ENCODE measurements at regions not wholly inside any gene's neighbourhood (a gene's known extent, or its start where the extent isn't known, plus 50 kb on each side); places are given as distances from the start of the nearest gene placed in this dataset.

- peaks cover 4% of the 10 kb centered on the region for H3K27me3 Mint-ChIP-seq
- CTCF ChIA-PET = interaction anchor here (1.2 kb wide), 1 partner anchor 23 kb away, joined by 3 read pairs; no protein-coding TSS in a partner anchor
- no peak overlapping the region for H3K4me3 Mint-ChIP-seq
- H3K27ac Mint-ChIP-seq = no peak overlapping the region
- no peaks in the 10 kb centered on the region for H3K36me3 Mint-ChIP-seq
- no peak for DNase-seq
- H3K4me1 Mint-ChIP-seq = no peaks in the 10 kb centered on the region
- no peaks in the 10 kb centered on the region for H3K9me3 Mint-ChIP-seq
Observed at GRCh38 chr10:63889803-63890202, 368.6 kb downstream of the REEP3 start.

- Mint-ChIP-seq H3K27ac (no peak overlapping the region), H3K36me3 (no peaks in the 10 kb centered on the region), H3K4me3 (no peak overlapping the region), H3K4me1 (no peaks in the 10 kb centered on the region), H3K27me3 (peaks cover 4% of the 10 kb centered on the region), H3K9me3 (no peaks in the 10 kb centered on the region)
- no peak for DNase-seq
- CTCF ChIA-PET = interaction anchor here (1.4 kb wide), 1 partner anchor 30 kb away, joined by 4 read pairs; no protein-coding TSS in a partner anchor
Observed at GRCh38 chr10:63896992-63897391, 375.8 kb downstream of the REEP3 start.

- H3K27ac Mint-ChIP-seq = no peak overlapping the region
- DNase-seq = no peak
- H3K36me3 Mint-ChIP-seq = no peaks in the 10 kb centered on the region
- H3K27me3 Mint-ChIP-seq = no peaks in the 10 kb centered on the region
- no peak overlapping the region for H3K4me3 Mint-ChIP-seq
- H3K4me1 Mint-ChIP-seq = no peaks in the 10 kb centered on the region
- no peaks in the 10 kb centered on the region for H3K9me3 Mint-ChIP-seq
- CTCF ChIA-PET = no interaction called here
Observed at GRCh38 chr10:63899673-63900300, 378.6 kb downstream of the REEP3 start.

GRCh38 chr10:63901228-63901627, 380.0 kb downstream of the REEP3 start:
- no peaks in the 10 kb centered on the region for H3K9me3 Mint-ChIP-seq
- DNase-seq = no peak
- no peak overlapping the region for H3K27ac Mint-ChIP-seq
- no peaks in the 10 kb centered on the region for H3K36me3 Mint-ChIP-seq
- H3K27me3 Mint-ChIP-seq = no peaks in the 10 kb centered on the region
- H3K4me1 Mint-ChIP-seq = no peaks in the 10 kb centered on the region
- H3K4me3 Mint-ChIP-seq = no peak overlapping the region
- CTCF ChIA-PET = interaction anchor here (0.8 to 1.8 kb wide), 2 partner anchors 20 to 34 kb away, joined by 3 to 4 read pairs; no protein-coding TSS in a partner anchor

- Mint-ChIP-seq H3K27ac (no peak overlapping the region), H3K4me1 (no peaks in the 10 kb centered on the region), H3K4me3 (no peak overlapping the region), H3K9me3 (no peaks in the 10 kb centered on the region), H3K27me3 (no peaks in the 10 kb centered on the region), H3K36me3 (no peaks in the 10 kb centered on the region)
- CTCF ChIA-PET = interaction anchor here (1.8 kb wide), 1 partner anchor 35 kb away, joined by 4 read pairs; no protein-coding TSS in a partner anchor
- DNase-seq = no peak
Observed at GRCh38 chr10:63901881-63902280, 380.7 kb downstream of the REEP3 start.

- Mint-ChIP-seq H3K36me3 (no peaks in the 10 kb centered on the region), H3K4me1 (no peaks in the 10 kb centered on the region), H3K9me3 (no peaks in the 10 kb centered on the region), H3K4me3 (no peak overlapping the region), H3K27ac (no peak overlapping the region), H3K27me3 (no peaks in the 10 kb centered on the region)
- no peak for DNase-seq
- CTCF ChIA-PET = no interaction called here
Observed at GRCh38 chr10:63910806-63911205, 389.6 kb downstream of the REEP3 start.

- Mint-ChIP-seq H3K9me3 (no peaks in the 10 kb centered on the region), H3K4me3 (no peak overlapping the region), H3K27me3 (no peaks in the 10 kb centered on the region), H3K4me1 (no peaks in the 10 kb centered on the region), H3K36me3 (no peaks in the 10 kb centered on the region), H3K27ac (no peak overlapping the region)
- no peak for DNase-seq
- CTCF ChIA-PET = interaction anchor here (1.3 kb wide), 1 partner anchor 48 kb away, joined by 4 read pairs; no protein-coding TSS in a partner anchor
Observed at GRCh38 chr10:63915240-63915639, 394.0 kb downstream of the REEP3 start.

- H3K36me3 Mint-ChIP-seq = no peaks in the 10 kb centered on the region
- H3K9me3 Mint-ChIP-seq = no peaks in the 10 kb centered on the region
- CTCF ChIA-PET = no interaction called here
- peaks cover 4% of the 10 kb centered on the region for H3K27me3 Mint-ChIP-seq
- H3K27ac Mint-ChIP-seq = no peak overlapping the region
- no peak for DNase-seq
- H3K4me1 Mint-ChIP-seq = no peaks in the 10 kb centered on the region
- no peak overlapping the region for H3K4me3 Mint-ChIP-seq
Observed at GRCh38 chr10:63917363-63917762, 396.2 kb downstream of the REEP3 start.

- Mint-ChIP-seq H3K27ac (no peak overlapping the region), H3K4me1 (no peaks in the 10 kb centered on the region), H3K27me3 (peaks cover 4% of the 10 kb centered on the region), H3K9me3 (no peaks in the 10 kb centered on the region), H3K36me3 (no peaks in the 10 kb centered on the region), H3K4me3 (no peak overlapping the region)
- CTCF ChIA-PET = no interaction called here
- no peak for DNase-seq
Observed at GRCh38 chr10:63919575-63920279, 398.5 kb downstream of the REEP3 start.

GRCh38 chr10:63920926-63921325, 399.7 kb downstream of the REEP3 start:
- CTCF ChIA-PET = interaction anchor here (1.2 kb wide), 1 partner anchor 20 kb away, joined by 3 read pairs; no protein-coding TSS in a partner anchor
- Mint-ChIP-seq H3K27ac (no peak overlapping the region), H3K4me1 (no peaks in the 10 kb centered on the region), H3K4me3 (no peak overlapping the region), H3K9me3 (no peaks in the 10 kb centered on the region), H3K36me3 (no peaks in the 10 kb centered on the region), H3K27me3 (peaks cover 4% of the 10 kb centered on the region)
- DNase-seq = no peak

- H3K4me3 Mint-ChIP-seq = no peak overlapping the region
- H3K36me3 Mint-ChIP-seq = no peaks in the 10 kb centered on the region
- DNase-seq = no peak
- H3K27me3 Mint-ChIP-seq = peaks cover 4% of the 10 kb centered on the region
- no peak overlapping the region for H3K27ac Mint-ChIP-seq
- CTCF ChIA-PET = no interaction called here
- H3K4me1 Mint-ChIP-seq = no peaks in the 10 kb centered on the region
- no peaks in the 10 kb centered on the region for H3K9me3 Mint-ChIP-seq
Observed at GRCh38 chr10:63921908-63922467, 400.8 kb downstream of the REEP3 start.

GRCh38 chr10:63922468-63923284, 401.5 kb downstream of the REEP3 start:
- no peak overlapping the region for H3K27ac Mint-ChIP-seq
- no peaks in the 10 kb centered on the region for H3K4me1 Mint-ChIP-seq
- no peak for DNase-seq
- CTCF ChIA-PET = no interaction called here
- no peaks in the 10 kb centered on the region for H3K9me3 Mint-ChIP-seq
- peaks cover 4% of the 10 kb centered on the region for H3K27me3 Mint-ChIP-seq
- H3K36me3 Mint-ChIP-seq = no peaks in the 10 kb centered on the region
- no peak overlapping the region for H3K4me3 Mint-ChIP-seq

GRCh38 chr10:63929831-63930467, 408.7 kb downstream of the REEP3 start:
- DNase-seq = no peak
- no peak overlapping the region for H3K27ac Mint-ChIP-seq
- H3K4me3 Mint-ChIP-seq = no peak overlapping the region
- no peaks in the 10 kb centered on the region for H3K36me3 Mint-ChIP-seq
- CTCF ChIA-PET = no interaction called here
- no peaks in the 10 kb centered on the region for H3K4me1 Mint-ChIP-seq
- no peaks in the 10 kb centered on the region for H3K9me3 Mint-ChIP-seq
- peaks cover 7% of the 10 kb centered on the region for H3K27me3 Mint-ChIP-seq

- no peak for DNase-seq
- Mint-ChIP-seq H3K4me1 (no peaks in the 10 kb centered on the region), H3K9me3 (no peaks in the 10 kb centered on the region), H3K27me3 (peaks cover 7% of the 10 kb centered on the region), H3K36me3 (no peaks in the 10 kb centered on the region), H3K4me3 (no peak overlapping the region), H3K27ac (no peak overlapping the region)
- CTCF ChIA-PET = interaction anchor here (1.5 kb wide), 1 partner anchor 26 kb away, joined by 3 read pairs; no protein-coding TSS in a partner anchor
Observed at GRCh38 chr10:63930584-63930983, 409.4 kb downstream of the REEP3 start.

Data from activated naive CD4-positive, alpha-beta T cell treated with anti-CD3 and anti-CD28 coated beads, Interleukin-2, amount 10 ng/mL, durations not matched to agents 7 days and 5 days (primary cell).